K562 (cell line): ENCODE measurements at regions not wholly inside any gene's neighbourhood (a gene's known extent, or its start where the extent isn't known, plus 50 kb on each side); places are given as distances from the start of the nearest gene placed in this dataset.

Source experiments
- ATAC-seq: fragments of 200-7000 bp; cut with Tn5 transposase; 3 replicates; pipeline ENCODE4 v1.9.1; 2020; ENCODE audit warnings: moderate library complexity
- BruUV-seq: library from RNA; stranded (reverse); fragments of 400-500 nt; replicated peaks from 2 replicates; lab custom pipeline; 2021; lab: Mats Ljungman, UMichigan
- CTCF ChIA-PET: fragments of 300-600 bp; formaldehyde crosslinking; extraction: SDS; loops from one replicate; lab custom pipeline; 2021; ENCODE audit warnings: low intra/inter-chr PET ratio; lab: Yijun Ruan, JAX
- POLR2A ChIA-PET: fragments of 300-600, 350-650 bp; sonication (Branson Sonifier 250); formaldehyde crosslinking; extraction: SDS; loops from one replicate; lab custom pipeline; 2021; ENCODE audit warnings: antibody characterized with exemption, inconsistent platforms; lab: Yijun Ruan, JAX
- DNase-seq, 4 experiments: peaks; one replicate each; pipeline versions ENCODE4 v3.0.0 to v3.0.0-alpha.2; 2011 to 2018; ENCODE audit warnings: low spot score in 3 of 4, mixed read lengths in 3 of 4; ENCODE audit errors: extremely low read depth in 1 of 4
- FAIRE-seq: peaks from 2 replicates; lab custom pipeline; 2011; peaks lifted over from hg19 to GRCh38; lab: Jason Lieb, UNC
- H2AFZ ChIP-seq: 2 replicates; pipeline ENCODE4 v1.6.0; 2011; ENCODE audit warnings: low read depth, low read length, control low read depth, inconsistent platforms
- H3K27ac ChIP-seq: fragments of 200-600 bp; 3 replicates; pipeline ENCODE4 v1.8.0; 2011; ENCODE audit warnings: low read depth, mild to moderate bottlenecking, control low read depth, inconsistent platforms, low read length, moderate library complexity, mixed read lengths; ENCODE audit errors: extremely low read depth
- H3K27me3 ChIP-seq, 2 experiments: fragments of 300-600 bp in 1 of 2; 2 replicates in 1 of 2; 3 replicates in 1 of 2; pipeline versions ENCODE4 v1.6.0 to v1.8.0; 2011; ENCODE audit warnings: inconsistent platforms in 2 of 2, low read length in 2 of 2, mild to moderate bottlenecking in 1 of 2, mixed read lengths in 1 of 2, moderate library complexity in 1 of 2; ENCODE audit not compliant: control insufficient read depth in 2 of 2, insufficient read depth in 2 of 2
- H3K36me3 ChIP-seq: fragments of 300-600 bp; 3 replicates; pipeline ENCODE4 v1.8.0; 2011; ENCODE audit warnings: mild to moderate bottlenecking, low read length, inconsistent platforms; ENCODE audit not compliant: control insufficient read depth, insufficient read depth
- H3K4me1 ChIP-seq, 2 experiments: fragments of 200-600 bp in 1 of 2; replicated peaks in 1 of 2; 2 replicates in 1 of 2; 3 replicates in 1 of 2; pipeline versions ENCODE4 v1.5.1 to v1.8.0; 2011; ENCODE audit warnings: inconsistent platforms in 2 of 2, low read length in 2 of 2, mild to moderate bottlenecking in 1 of 2, mixed read lengths in 1 of 2, moderate library complexity in 1 of 2; ENCODE audit not compliant: control insufficient read depth in 2 of 2, insufficient read depth in 2 of 2
- H3K4me2 ChIP-seq: 2 replicates; pipeline ENCODE4 v1.6.1; 2011; ENCODE audit warnings: low read length, control low read depth, inconsistent platforms, mixed read lengths; ENCODE audit not compliant: insufficient read depth
- H3K4me3 ChIP-seq: fragments of 200-600 bp; sonication (generic), shearing (Covaris generic); 2 replicates; pipeline ENCODE4 v1.5.1; 2016; ENCODE audit warnings: control low read depth, inconsistent platforms
- H3K79me2 ChIP-seq: fragments of 200-600 bp; 3 replicates; pipeline ENCODE4 v1.8.0; 2011; ENCODE audit warnings: low read length, inconsistent platforms; ENCODE audit not compliant: control insufficient read depth, insufficient read depth
- H3K9ac ChIP-seq, 2 experiments: 2 replicates each; pipeline versions ENCODE4 v1.6.0 to v1.6.1; 2011; ENCODE audit warnings: low read depth in 2 of 2, low read length in 2 of 2, control low read depth in 1 of 2, inconsistent platforms in 1 of 2, mild to moderate bottlenecking in 1 of 2, mixed read lengths in 1 of 2; ENCODE audit not compliant: insufficient read depth in 1 of 2
- H3K9me1 ChIP-seq: one replicate; pipeline ENCODE4 v1.6.0; 2011; ENCODE audit warnings: inconsistent platforms, mild to moderate bottlenecking, low read length, moderate library complexity; ENCODE audit not compliant: control insufficient read depth, insufficient read depth
- H3K9me3 ChIP-seq: replicated peaks from 2 replicates; pipeline ENCODE4 v1.5.1; 2011; ENCODE audit warnings: low read depth, low read length, inconsistent platforms; ENCODE audit not compliant: control insufficient read depth, insufficient read depth
- H4K20me1 ChIP-seq: replicated peaks from 2 replicates; pipeline ENCODE4 v1.6.1; 2011; ENCODE audit warnings: low read length, inconsistent platforms, mixed read lengths; ENCODE audit not compliant: control insufficient read depth, insufficient read depth
- ARID2 ChIP-seq: fragments of 450-650 bp; IDR thresholded peaks from 2 replicates; pipeline ENCODE4 v1.6.1; 2017; ENCODE audit warnings: antibody characterized with exemption, mild to moderate bottlenecking
- EHMT2 ChIP-seq: fragments of 450-650 bp; IDR thresholded peaks from 2 replicates; pipeline ENCODE4 v1.6.1; 2018; ENCODE audit warnings: antibody characterized with exemption
- EZH2 ChIP-seq: IDR thresholded peaks from 2 replicates; pipeline ENCODE4 v1.6.1; 2012; ENCODE audit warnings: low read depth, mild to moderate bottlenecking, inconsistent platforms, low read length, borderline replicate concordance
- FOXA3 ChIP-seq, 2 experiments: fragments of 450-650 bp in 1 of 2; sonication (generic) in 1 of 2; formaldehyde crosslinking; IDR thresholded peaks in 1 of 2; conservative IDR thresholded peaks in 1 of 2; 2 replicates each; pipeline versions ENCODE4 v1.4.0 to v1.8.0; 2020 to 2022; ENCODE audit warnings: mild to moderate bottlenecking in 2 of 2, missing genetic modification reagents in 1 of 2
- HDAC3 ChIP-seq: fragments of 450-650 bp; IDR thresholded peaks from 2 replicates; pipeline ENCODE4 v1.6.1; 2018; ENCODE audit warnings: borderline replicate concordance, mild to moderate bottlenecking, moderate library complexity; ENCODE audit not compliant: partially characterized antibody
- HDGF ChIP-seq: fragments of 450-650 bp; IDR thresholded peaks from 2 replicates; pipeline ENCODE4 v1.6.1; 2016
- HNRNPL ChIP-seq: fragments of 200-400 bp; formaldehyde crosslinking; IDR thresholded peaks from 2 replicates; pipeline ENCODE4 v1.6.1; 2017; ENCODE audit warnings: low read depth, mild to moderate bottlenecking, low read length
- MEF2A ChIP-seq: IDR thresholded peaks from 2 replicates; pipeline ENCODE4 v1.6.1; 2011; ENCODE audit warnings: low read depth, mild to moderate bottlenecking, low read length, moderate library complexity; ENCODE audit not compliant: control insufficient read depth
- NR2C1 ChIP-seq, 2 experiments: fragments of 450-650 bp; IDR thresholded peaks; 2 replicates each; pipeline ENCODE4 v1.6.1; 2017; ENCODE audit warnings: mild to moderate bottlenecking in 2 of 2, antibody characterized with exemption in 1 of 2, inconsistent platforms in 1 of 2, missing compliant biosample characterization in 1 of 2, missing genetic modification characterization in 1 of 2
- POLR2G ChIP-seq: fragments of 200-400 bp; formaldehyde crosslinking; IDR thresholded peaks from 2 replicates; pipeline ENCODE4 v1.6.1; 2017; ENCODE audit warnings: low read depth, mild to moderate bottlenecking, antibody characterized with exemption, low read length, moderate library complexity
- POLR3A ChIP-seq: IDR thresholded peaks from 2 replicates; pipeline ENCODE4 v1.6.1; 2011; ENCODE audit warnings: borderline replicate concordance, mild to moderate bottlenecking, moderate library complexity; ENCODE audit not compliant: insufficient read length, insufficient read depth; ENCODE audit errors: extremely low read depth
- RBFOX2 ChIP-seq: fragments of 200-400 bp; formaldehyde crosslinking; IDR thresholded peaks from 2 replicates; pipeline ENCODE4 v1.6.1; 2017; ENCODE audit warnings: low read depth, mild to moderate bottlenecking, low read length, moderate library complexity
- RBM34 ChIP-seq: fragments of 200-400 bp; formaldehyde crosslinking; IDR thresholded peaks from 2 replicates; pipeline ENCODE4 v1.6.1; 2018; ENCODE audit warnings: low read length, borderline replicate concordance; ENCODE audit not compliant: insufficient read depth
- TARDBP ChIP-seq: fragments of 450-650 bp; IDR thresholded peaks from 2 replicates; pipeline ENCODE4 v1.6.1; 2016
- TSC22D4 ChIP-seq: fragments of 450-650 bp; IDR thresholded peaks from 2 replicates; pipeline ENCODE4 v1.6.1; 2016; ENCODE audit warnings: missing genetic modification characterization, missing biosample characterization, control low read depth
- ZBTB8A ChIP-seq: fragments of 450-650 bp; IDR thresholded peaks from 2 replicates; pipeline ENCODE4 v1.6.1; 2018; ENCODE audit warnings: mild to moderate bottlenecking, moderate library complexity; ENCODE audit not compliant: partially characterized antibody
- ZNF146 ChIP-seq: IDR thresholded peaks from one replicate; pipeline ENCODE4 v1.6.1; 2018; ENCODE audit warnings: missing compliant biosample characterization; ENCODE audit not compliant: unreplicated experiment
- ZNF76 ChIP-seq: fragments of 250-450 bp; sonication (Bioruptor Pico); IDR thresholded peaks from 2 replicates; pipeline ENCODE4 v1.4.0; 2020; ENCODE audit warnings: mild to moderate bottlenecking, moderate library complexity, borderline replicate concordance
- WGBS: fragments of 100-300 bp; shearing (Covaris generic); methylation state at CpG from one replicate; pipeline ENCODE4 v1.1.6; 2016; ENCODE audit warnings: low coverage, mixed read lengths; ENCODE audit not compliant: insufficient coverage; ENCODE audit errors: missing lambda C conversion rate; 5-methylcytosine and 5-hydroxymethylcytosine counted together
- in situ Hi-C: fragments of 300-500 bp; cut with MboI; formaldehyde crosslinking; loops from 4 replicates; pipeline ENCODE4 v1.15.0; 2018; ENCODE audit warnings: inconsistent platforms, mixed read lengths
- intact Hi-C: fragments of 100-400 bp; cut with micrococcal nuclease; formaldehyde crosslinking; loops from 2 replicates; pipeline ENCODE4 v1.14.2; 2022
- TF ChIP-seq, protein P1 (sequence below): fragments of 450-650 bp; formaldehyde crosslinking; conservative IDR thresholded peaks from 2 replicates; pipeline ENCODE4 v1.4.0; 2022; ENCODE audit warnings: mild to moderate bottlenecking, missing genetic modification characterization
- TF ChIP-seq, protein P2 (sequence below): sonication (generic); formaldehyde crosslinking; IDR thresholded peaks from 2 replicates; pipeline ENCODE4 v1.8.0; 2022; ENCODE audit warnings: missing genetic modification reagents, mild to moderate bottlenecking, borderline replicate concordance

DNA sequence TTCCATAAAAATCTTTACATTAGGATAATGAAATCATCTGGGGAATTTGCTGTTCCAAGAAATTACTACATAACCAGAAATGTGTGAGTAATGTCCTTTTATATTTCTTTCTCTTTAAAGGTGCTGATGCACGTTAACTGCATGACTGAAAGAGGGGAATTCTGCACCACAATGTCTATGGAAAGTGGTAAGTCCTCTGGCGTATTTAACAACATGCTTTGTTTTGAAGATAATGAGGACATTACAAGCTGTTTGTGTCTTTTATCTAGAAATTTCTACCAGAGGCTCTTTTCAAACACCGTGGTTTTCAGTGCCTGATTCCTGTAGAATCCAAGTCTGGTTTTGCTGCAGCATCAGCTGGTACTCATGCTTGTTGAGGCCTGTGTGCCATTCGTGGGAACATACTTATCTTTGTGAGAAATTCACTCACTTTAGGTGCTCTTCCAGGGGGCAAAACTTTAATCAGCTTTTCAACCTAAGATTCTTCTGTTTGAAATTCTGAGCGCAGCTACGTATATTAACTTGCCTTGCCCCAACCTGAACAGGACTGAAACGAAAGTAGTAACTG is 257.2 kb downstream of the PDHA2 start:
- no peak for FAIRE-seq
- H4K20me1 ChIP-seq = no peaks in the 10 kb centered on the region
- H2AFZ ChIP-seq = no peak overlapping the region
- H3K79me2 ChIP-seq = no peaks in the 10 kb centered on the region
- no peak overlapping the region for H3K9ac ChIP-seq
- WGBS = 2% methylated on average over 7 of the region's 7 CpGs
- H3K9me1 ChIP-seq = no peaks in the 10 kb centered on the region
- intact Hi-C loops = no loop called here
- TF ChIP-seq POLR3A (no peak), EHMT2 (no peak), ZBTB8A (no peak), RBM34 (no peak), HNRNPL (no peak), MEF2A (no peak), NR2C1 (IDR thresholded peaks at IDR 0.05) (no peak), NR2C1 (tag; IDR thresholded peaks at IDR 0.05) (no peak), HDAC3 (no peak), TARDBP (no peak), HDGF (no peak), POLR2G (no peak), FOXA3 (CRISPR knock-in tag; conservative IDR thresholded peaks at IDR 0.05 in 1 of 2, IDR thresholded peaks at IDR 0.05 in 1 of 2) (no peak), EZH2 (no peak), TSC22D4 (tag) (no peak), ARID2 (no peak), ZNF146 (CRISPR knock-in tag) (no peak), RBFOX2 (no peak), ZNF76 (CRISPR knock-in tag) (no peak)
- TF ChIP-seq, protein P1, sequence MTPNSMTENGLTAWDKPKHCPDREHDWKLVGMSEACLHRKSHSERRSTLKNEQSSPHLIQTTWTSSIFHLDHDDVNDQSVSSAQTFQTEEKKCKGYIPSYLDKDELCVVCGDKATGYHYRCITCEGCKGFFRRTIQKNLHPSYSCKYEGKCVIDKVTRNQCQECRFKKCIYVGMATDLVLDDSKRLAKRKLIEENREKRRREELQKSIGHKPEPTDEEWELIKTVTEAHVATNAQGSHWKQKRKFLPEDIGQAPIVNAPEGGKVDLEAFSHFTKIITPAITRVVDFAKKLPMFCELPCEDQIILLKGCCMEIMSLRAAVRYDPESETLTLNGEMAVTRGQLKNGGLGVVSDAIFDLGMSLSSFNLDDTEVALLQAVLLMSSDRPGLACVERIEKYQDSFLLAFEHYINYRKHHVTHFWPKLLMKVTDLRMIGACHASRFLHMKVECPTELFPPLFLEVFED (CRISPR knock-in tag) = no peak
- TF ChIP-seq, protein P2, sequence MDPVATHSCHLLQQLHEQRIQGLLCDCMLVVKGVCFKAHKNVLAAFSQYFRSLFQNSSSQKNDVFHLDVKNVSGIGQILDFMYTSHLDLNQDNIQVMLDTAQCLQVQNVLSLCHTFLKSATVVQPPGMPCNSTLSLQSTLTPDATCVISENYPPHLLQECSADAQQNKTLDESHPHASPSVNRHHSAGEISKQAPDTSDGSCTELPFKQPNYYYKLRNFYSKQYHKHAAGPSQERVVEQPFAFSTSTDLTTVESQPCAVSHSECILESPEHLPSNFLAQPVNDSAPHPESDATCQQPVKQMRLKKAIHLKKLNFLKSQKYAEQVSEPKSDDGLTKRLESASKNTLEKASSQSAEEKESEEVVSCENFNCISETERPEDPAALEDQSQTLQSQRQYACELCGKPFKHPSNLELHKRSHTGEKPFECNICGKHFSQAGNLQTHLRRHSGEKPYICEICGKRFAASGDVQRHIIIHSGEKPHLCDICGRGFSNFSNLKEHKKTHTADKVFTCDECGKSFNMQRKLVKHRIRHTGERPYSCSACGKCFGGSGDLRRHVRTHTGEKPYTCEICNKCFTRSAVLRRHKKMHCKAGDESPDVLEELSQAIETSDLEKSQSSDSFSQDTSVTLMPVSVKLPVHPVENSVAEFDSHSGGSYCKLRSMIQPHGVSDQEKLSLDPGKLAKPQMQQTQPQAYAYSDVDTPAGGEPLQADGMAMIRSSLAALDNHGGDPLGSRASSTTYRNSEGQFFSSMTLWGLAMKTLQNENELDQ (CRISPR knock-in tag) = no peak
- TF ChIP-seq, all 486 proteins: peak for 0
- ATAC-seq (no peak), DNase-seq (no peak)
- Histone ChIP-seq H3K27me3 (no peaks in the 10 kb centered on the region), H3K4me3 (no peak overlapping the region), H3K27ac (no peak overlapping the region), H3K36me3 (no peaks in the 10 kb centered on the region), H3K4me1 (no peaks in the 10 kb centered on the region), H3K4me2 (no peak overlapping the region), H3K9me3 (no peaks in the 10 kb centered on the region)
- no TSS peak for BruUV-seq
- POLR2A ChIA-PET = no interaction called here
- CTCF ChIA-PET = no interaction called here
- in situ Hi-C loops = no loop called here
